ENCODE measurements at regions not wholly inside any gene's neighbourhood (a gene's known extent, or its start where the extent isn't known, plus 50 kb on each side); places are given as distances from the start of the nearest gene placed in this dataset.
"Not testable (repeated sequence)": the region's sequence is repeated elsewhere in the genome, so short reads cannot be mapped to it uniquely, and the experiment has no call there.

DNA sequence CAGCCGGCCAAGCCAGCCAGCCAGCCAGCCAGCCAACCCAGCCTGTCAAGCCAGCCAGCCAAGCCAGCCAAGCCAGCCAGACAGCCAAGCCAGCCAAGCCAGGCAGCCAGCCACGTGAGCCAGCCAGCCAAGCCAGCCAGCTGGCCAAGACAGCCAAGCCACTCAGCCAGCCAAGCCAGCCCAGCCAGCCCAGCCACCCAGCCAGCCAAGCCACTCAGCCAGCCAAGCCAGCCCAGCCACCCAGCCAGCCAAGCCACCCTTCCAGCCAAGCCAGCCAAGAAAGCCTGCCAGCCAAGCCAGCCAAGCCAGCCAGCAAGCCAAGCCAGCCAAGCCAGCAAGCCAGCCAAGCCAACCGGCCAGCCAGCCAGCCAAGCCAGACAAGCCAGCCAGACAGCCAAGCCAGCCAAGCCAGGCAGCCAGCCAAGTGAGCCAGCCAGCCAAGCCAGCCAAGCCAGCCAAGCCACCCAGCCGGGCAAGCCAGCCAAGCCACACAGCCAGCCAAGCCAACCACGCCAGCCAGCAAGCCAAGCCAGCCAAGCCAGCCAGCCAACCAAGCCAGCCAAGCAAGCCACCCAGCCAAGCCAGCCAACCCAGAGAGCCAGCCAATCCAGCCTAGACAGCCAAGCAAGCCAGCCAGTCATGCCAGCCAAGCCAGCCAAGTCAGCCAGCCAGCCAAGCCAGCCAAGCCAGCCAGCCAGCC is 199.5 kb downstream of the GOLGA6L6 start:
- Histone ChIP-seq H3K36me3 (ENCODE audit: insufficient read depth, insufficient read length, low read length) (no peaks in the 10 kb centered on the region), H3K4me1 (ENCODE audit: insufficient read depth, insufficient read length) (no peaks in the 10 kb centered on the region), H3K9ac (ENCODE audit: insufficient read length, low read depth) (no peak overlapping the region), H3K9me3 (ENCODE audit: insufficient read depth, low read length) (peaks cover 32% of the 10 kb centered on the region), H3K4me3 (ENCODE audit: insufficient read length, low read depth) (no peak overlapping the region), H3K27me3 (ENCODE audit: insufficient read depth, insufficient read length) (peaks cover 77% of the 10 kb centered on the region)
- DNase-seq (ENCODE audit: low read depth, low spot score), result no peak
- no peak for TF ChIP-seq YY1 (IDR thresholded peaks at IDR 0.05; ENCODE audit: insufficient read depth, insufficient read length)
- no peak for TF ChIP-seq SUZ12 (IDR thresholded peaks at IDR 0.05; ENCODE audit: extremely low read depth, insufficient read depth, insufficient read length)
- no peak for TF ChIP-seq ZNF274 (IDR thresholded peaks at IDR 0.05; ENCODE audit: low read depth, low read length)

DNA sequence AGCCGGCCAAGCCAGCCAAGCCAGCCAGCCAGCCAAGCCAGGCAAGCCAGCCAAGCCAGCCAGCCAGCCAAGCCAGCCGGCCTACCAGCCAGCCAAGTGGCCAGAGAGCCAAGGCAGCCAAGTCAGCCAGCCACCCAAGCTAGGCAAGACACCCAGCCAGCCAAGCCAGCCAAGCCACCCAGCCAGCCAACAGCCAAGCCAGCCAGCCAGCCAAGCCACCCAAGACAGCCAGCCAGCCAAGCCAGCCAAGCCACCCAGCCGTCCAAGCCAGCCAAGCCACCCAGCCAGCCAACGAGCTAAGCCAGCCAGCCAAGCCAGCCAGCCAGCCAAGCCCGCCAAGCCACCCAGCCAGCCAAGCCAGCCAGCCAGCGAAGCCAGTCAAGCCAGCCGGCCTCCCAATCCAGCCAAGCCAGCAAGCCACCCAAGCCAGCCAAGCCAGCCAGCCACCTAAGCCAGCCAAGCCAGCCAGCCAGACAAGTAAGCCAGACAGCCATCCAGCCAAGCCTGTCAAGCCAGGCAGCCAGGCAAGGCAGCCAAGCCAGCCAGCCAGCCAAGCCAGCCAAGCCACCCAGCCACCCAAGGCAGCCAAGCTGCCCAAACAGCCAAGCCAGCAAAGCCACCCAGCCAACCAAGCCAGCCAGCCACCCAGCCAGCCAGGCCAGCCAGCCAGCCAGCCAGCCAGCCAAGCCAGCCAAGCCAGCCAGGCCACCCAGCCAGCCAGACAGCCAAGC is 200.5 kb downstream of the GOLGA6L6 start:
- TF ChIP-seq YY1 (IDR thresholded peaks at IDR 0.05; ENCODE audit: insufficient read depth, insufficient read length), result no peak
- no peak for TF ChIP-seq ZNF274 (IDR thresholded peaks at IDR 0.05; ENCODE audit: low read depth, low read length)
- TF ChIP-seq SUZ12 (IDR thresholded peaks at IDR 0.05; ENCODE audit: extremely low read depth, insufficient read depth, insufficient read length), result no peak
- no peaks in the 10 kb centered on the region for H3K4me1 ChIP-seq (ENCODE audit: insufficient read depth, insufficient read length)
- no peak overlapping the region for H3K4me3 ChIP-seq (ENCODE audit: insufficient read length, low read depth)
- peaks cover 71% of the 10 kb centered on the region for H3K27me3 ChIP-seq (ENCODE audit: insufficient read depth, insufficient read length)
- no peak overlapping the region for H3K9ac ChIP-seq (ENCODE audit: insufficient read length, low read depth)
- no peaks in the 10 kb centered on the region for H3K36me3 ChIP-seq (ENCODE audit: insufficient read depth, insufficient read length, low read length)
- no peak for DNase-seq (ENCODE audit: low read depth, low spot score)
- H3K9me3 ChIP-seq (ENCODE audit: insufficient read depth, low read length), result peaks cover 25% of the 10 kb centered on the region

DNA sequence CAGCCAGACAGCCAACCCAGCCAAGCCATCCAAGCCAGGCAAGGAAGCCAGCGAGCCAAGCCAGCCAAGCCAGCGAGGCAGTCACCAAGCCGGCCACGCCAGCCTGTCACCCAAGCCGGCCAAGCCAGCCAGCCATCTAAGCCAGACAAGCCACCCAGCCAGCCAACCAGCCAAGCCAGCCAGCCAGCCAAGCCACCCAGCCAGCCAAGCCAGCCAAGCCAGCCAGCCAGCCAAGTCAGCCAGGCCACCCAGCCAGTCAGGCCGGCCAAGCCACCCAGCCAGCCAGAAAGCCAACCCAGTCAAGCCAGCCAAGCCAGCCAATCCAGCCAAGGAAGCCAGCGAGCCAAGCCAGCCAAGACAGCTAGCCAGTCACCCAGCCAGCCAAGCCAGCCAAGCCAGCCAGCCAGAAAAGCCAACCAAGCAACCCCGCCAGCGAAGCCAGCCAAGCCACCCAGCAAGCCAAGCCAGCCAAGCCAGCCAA is 201.2 kb downstream of the GOLGA6L6 start:
- H3K36me3 ChIP-seq (ENCODE audit: insufficient read depth, insufficient read length, low read length), result no peaks in the 10 kb centered on the region
- DNase-seq (ENCODE audit: low read depth, low spot score), result no peak
- peaks cover 25% of the 10 kb centered on the region for H3K9me3 ChIP-seq (ENCODE audit: insufficient read depth, low read length)

DNA sequence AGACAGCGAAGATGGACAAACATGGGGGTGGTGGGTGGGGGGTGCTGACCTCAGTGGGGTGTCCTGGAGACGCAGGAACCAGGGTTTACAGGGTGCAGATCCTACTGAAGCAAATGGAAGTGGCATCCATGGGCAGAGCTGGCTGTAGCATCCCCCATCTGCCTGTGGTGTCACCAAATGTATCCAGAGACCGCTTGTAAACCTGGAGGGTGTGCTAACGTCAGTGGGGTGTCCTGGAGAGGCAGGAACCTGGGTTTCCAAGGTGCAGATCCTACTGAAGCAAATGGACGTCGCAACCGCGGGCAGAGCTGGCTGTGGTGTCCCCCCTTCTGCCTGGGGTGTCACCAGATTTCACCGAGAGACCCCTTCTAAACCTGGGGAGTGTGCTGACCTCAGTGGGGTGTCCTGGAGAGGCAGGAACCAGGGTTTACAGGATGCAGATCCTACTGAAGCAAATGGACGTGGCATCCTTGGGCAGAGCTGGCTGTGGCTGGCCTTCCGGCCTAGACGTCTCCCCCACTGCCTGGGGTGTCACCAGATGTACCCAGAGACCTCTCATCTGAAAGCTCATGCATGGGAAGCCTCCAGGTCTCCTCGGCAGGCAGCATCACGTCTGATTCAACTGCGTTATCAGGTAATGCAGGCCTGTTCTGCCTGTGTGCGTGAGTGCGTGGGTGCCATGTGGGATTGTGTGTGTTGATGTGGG is 202.4 kb downstream of the GOLGA6L6 start:
- H3K9ac ChIP-seq (ENCODE audit: insufficient read length, low read depth); DNase-seq (ENCODE audit: low read depth, low spot score); H3K4me1 ChIP-seq (ENCODE audit: insufficient read depth, insufficient read length); H3K4me3 ChIP-seq (ENCODE audit: insufficient read length, low read depth); H3K36me3 ChIP-seq (ENCODE audit: insufficient read depth, insufficient read length, low read length): not testable (repeated sequence)
- peaks cover 25% of the 10 kb centered on the region for H3K9me3 ChIP-seq (ENCODE audit: insufficient read depth, low read length)
- H3K27me3 ChIP-seq (ENCODE audit: insufficient read depth, insufficient read length), result peaks cover 54% of the 10 kb centered on the region

More for the DNA sequence above, 201.2 kb downstream of the GOLGA6L6 start:
- no peaks in the 10 kb centered on the region for H3K4me1 ChIP-seq (ENCODE audit: insufficient read depth, insufficient read length)
- no peak overlapping the region for H3K9ac ChIP-seq (ENCODE audit: insufficient read length, low read depth)
- peaks cover 64% of the 10 kb centered on the region for H3K27me3 ChIP-seq (ENCODE audit: insufficient read depth, insufficient read length)
- no peak overlapping the region for H3K4me3 ChIP-seq (ENCODE audit: insufficient read length, low read depth)
- no peak for TF ChIP-seq ZNF274 (IDR thresholded peaks at IDR 0.05; ENCODE audit: low read depth, low read length)
- no peak for TF ChIP-seq YY1 (IDR thresholded peaks at IDR 0.05; ENCODE audit: insufficient read depth, insufficient read length)
- no peak for TF ChIP-seq SUZ12 (IDR thresholded peaks at IDR 0.05; ENCODE audit: extremely low read depth, insufficient read depth, insufficient read length)

DNA sequence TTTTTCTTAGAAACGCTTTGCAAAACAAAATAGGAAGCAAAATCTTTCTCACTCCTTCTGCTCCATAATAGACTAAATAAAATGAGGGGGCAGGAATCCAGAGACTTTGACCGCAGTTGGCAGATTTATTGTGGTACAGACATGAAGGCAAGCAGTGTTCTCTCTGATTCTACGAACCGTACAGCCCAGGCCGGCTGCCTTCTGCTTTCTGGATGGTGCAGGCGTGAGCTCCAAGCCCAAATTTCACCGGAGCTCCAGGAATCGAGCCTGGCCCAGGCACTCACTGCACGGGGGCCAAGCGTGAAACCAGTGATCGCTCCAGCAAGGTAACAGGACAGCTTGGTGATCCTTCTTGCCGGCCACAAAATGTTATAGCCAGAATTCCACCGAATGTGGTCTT is 202.9 kb downstream of the GOLGA6L6 start:
- peaks cover 48% of the 10 kb centered on the region for H3K27me3 ChIP-seq (ENCODE audit: insufficient read depth, insufficient read length)
- not testable (repeated sequence) for H3K4me3 ChIP-seq (ENCODE audit: insufficient read length, low read depth); DNase-seq (ENCODE audit: low read depth, low spot score); H3K4me1 ChIP-seq (ENCODE audit: insufficient read depth, insufficient read length); H3K36me3 ChIP-seq (ENCODE audit: insufficient read depth, insufficient read length, low read length); H3K9ac ChIP-seq (ENCODE audit: insufficient read length, low read depth)
- H3K9me3 ChIP-seq (ENCODE audit: insufficient read depth, low read length), result peaks cover 25% of the 10 kb centered on the region

DNA sequence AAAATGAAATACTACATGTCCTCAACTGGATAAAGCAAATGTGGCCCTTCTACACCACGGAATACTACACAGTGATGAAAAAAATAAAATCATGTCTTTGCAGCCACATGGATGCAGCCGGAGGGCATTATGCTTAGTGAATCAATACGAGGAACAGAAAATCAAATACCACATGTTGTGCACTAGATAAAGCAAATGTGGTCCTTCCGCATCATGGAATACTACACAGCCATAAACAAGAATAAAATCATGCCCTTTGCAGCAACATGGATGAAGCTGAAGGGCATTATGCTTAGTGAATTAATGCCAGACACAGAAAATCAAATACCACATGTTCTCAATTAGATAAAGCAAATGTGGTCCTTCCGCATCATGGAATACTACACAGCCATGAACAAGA is 204.4 kb downstream of the GOLGA6L6 start:
- H3K36me3 ChIP-seq (ENCODE audit: insufficient read depth, insufficient read length, low read length); DNase-seq (ENCODE audit: low read depth, low spot score); H3K9ac ChIP-seq (ENCODE audit: insufficient read length, low read depth); H3K4me1 ChIP-seq (ENCODE audit: insufficient read depth, insufficient read length); H3K4me3 ChIP-seq (ENCODE audit: insufficient read length, low read depth): not testable (repeated sequence)
- H3K9me3 ChIP-seq (ENCODE audit: insufficient read depth, low read length), result peaks cover 22% of the 10 kb centered on the region
- H3K27me3 ChIP-seq (ENCODE audit: insufficient read depth, insufficient read length), result peaks cover 44% of the 10 kb centered on the region

DNA sequence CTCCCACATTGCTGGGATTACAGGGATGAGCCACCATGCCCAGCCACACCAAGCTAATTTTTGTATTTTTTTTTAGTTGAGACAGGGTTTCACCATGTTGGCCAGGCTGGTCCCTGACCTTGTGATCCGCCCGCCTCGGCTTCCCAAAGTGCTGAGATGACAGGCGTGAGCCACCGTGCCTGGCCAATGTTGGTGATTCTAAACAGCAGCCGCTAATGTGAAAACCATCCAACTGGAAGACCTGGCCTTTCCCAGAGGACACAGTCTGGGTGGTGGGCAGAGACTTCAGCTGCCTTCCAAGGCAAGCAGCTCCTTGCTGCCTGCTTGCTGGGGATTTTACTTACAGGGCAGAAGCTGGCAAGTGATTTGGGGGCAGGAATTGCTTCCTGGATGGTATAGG is 207.1 kb downstream of the GOLGA6L6 start:
- not testable (repeated sequence) for H3K9ac ChIP-seq (ENCODE audit: insufficient read length, low read depth); H3K36me3 ChIP-seq (ENCODE audit: insufficient read depth, insufficient read length, low read length); H3K4me3 ChIP-seq (ENCODE audit: insufficient read length, low read depth); DNase-seq (ENCODE audit: low read depth, low spot score); H3K4me1 ChIP-seq (ENCODE audit: insufficient read depth, insufficient read length); H3K9me3 ChIP-seq (ENCODE audit: insufficient read depth, low read length)
- peaks cover 16% of the 10 kb centered on the region for H3K27me3 ChIP-seq (ENCODE audit: insufficient read depth, insufficient read length)

DNA sequence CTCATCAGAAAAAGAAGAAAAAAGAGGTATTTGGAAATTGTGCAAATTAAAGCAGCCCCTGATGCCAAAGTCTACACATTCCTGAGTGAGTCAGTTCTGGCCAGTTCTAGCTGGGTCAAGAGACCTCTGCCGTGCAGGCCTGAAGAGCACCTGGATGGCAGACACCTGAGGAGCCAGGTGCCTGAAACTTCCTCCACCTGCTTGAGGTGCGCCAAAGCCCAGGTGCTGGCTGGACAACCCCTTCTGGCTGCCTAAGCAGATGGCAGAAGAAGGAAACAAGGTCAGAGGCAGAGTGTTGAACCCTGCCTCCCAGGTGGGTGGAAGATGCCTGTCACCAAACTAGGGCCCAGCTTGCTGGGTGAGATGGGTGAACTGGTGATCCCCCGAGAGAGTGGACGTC is 215.8 kb downstream of the GOLGA6L6 start:
- not testable (repeated sequence) for H3K4me1 ChIP-seq (ENCODE audit: insufficient read depth, insufficient read length); H3K9me3 ChIP-seq (ENCODE audit: insufficient read depth, low read length); H3K27me3 ChIP-seq (ENCODE audit: insufficient read depth, insufficient read length); H3K9ac ChIP-seq (ENCODE audit: insufficient read length, low read depth); DNase-seq (ENCODE audit: low read depth, low spot score); H3K36me3 ChIP-seq (ENCODE audit: insufficient read depth, insufficient read length, low read length); H3K4me3 ChIP-seq (ENCODE audit: insufficient read length, low read depth)

DNA sequence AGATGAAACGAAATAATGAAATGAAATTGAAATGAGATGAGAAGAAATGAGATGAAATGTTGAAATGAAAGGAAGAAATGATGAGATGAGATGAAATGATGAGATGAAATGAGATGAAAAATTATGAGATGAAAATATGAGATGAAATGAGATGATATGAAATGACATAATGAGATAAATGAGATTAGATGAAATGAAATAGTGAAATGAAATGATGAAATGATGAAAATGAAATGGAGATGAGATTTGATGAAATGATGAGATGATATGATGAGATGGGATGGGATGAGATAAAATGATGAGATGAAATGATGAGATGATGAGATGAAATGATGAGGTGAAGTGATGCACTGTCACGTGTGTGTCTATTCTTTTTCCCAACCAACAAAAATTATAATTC is 224.5 kb downstream of the GOLGA6L6 start:
- not testable (repeated sequence) for H3K4me1 ChIP-seq (ENCODE audit: insufficient read depth, insufficient read length); H3K9ac ChIP-seq (ENCODE audit: insufficient read length, low read depth); H3K27me3 ChIP-seq (ENCODE audit: insufficient read depth, insufficient read length); H3K36me3 ChIP-seq (ENCODE audit: insufficient read depth, insufficient read length, low read length); H3K4me3 ChIP-seq (ENCODE audit: insufficient read length, low read depth); DNase-seq (ENCODE audit: low read depth, low spot score); H3K9me3 ChIP-seq (ENCODE audit: insufficient read depth, low read length)

DNA sequence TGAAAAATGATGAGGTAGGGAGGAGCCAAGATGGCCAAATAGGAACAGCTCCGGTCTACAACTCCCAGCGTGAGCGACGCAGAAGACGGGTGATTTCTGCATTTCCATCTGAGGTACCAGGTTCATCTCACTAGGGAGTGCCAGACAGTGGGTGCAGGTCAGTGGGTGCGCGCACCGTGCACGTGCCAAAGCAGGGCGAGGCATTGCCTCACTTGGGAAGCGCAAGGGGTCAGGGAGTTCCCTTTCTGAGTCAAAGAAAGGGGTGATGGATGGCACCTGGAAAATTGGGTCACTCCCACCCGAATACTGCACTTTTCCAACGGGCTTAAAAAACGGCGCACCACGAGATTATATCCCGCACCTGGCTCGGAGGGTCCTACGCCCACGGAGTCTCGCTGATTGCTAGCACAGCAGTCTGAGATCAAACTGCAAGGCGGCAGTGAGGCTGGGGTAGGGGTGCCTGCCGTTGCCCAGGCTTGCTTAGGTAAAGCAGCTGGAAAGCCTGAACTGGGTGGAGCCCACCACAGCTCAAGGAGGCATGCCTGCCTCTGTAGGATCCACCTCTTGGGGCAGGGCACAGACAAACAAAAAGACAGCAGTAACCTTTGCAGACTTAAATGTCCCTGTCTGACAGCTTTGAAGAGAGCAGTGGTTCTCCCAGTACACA is 230.5 kb downstream of the GOLGA6L6 start:
- not testable (repeated sequence) for H3K4me1 ChIP-seq (ENCODE audit: insufficient read depth, insufficient read length); H3K9me3 ChIP-seq (ENCODE audit: insufficient read depth, low read length); H3K36me3 ChIP-seq (ENCODE audit: insufficient read depth, insufficient read length, low read length); H3K4me3 ChIP-seq (ENCODE audit: insufficient read length, low read depth); H3K9ac ChIP-seq (ENCODE audit: insufficient read length, low read depth); DNase-seq (ENCODE audit: low read depth, low spot score)
- peaks cover 11% of the 10 kb centered on the region for H3K27me3 ChIP-seq (ENCODE audit: insufficient read depth, insufficient read length)
